Suppressor macrophage (primary cell): ENCODE measurements at regions not wholly inside any gene's neighbourhood (a gene's known extent, or its start where the extent isn't known, plus 50 kb on each side); places are given as distances from the start of the nearest gene placed in this dataset.

ENCODE experiments used
- DNase-seq, 4 experiments: peaks; one replicate each; pipeline ENCODE4 v3.0.0-alpha.2; 2020 to 2022

- no peak for DNase-seq
Observed at GRCh38 chr4:153974452-153974851, 185.6 kb upstream of the SFRP2 start.

- DNase-seq = no peak
Observed at GRCh38 chr4:153973942-153974341, 185.1 kb upstream of the SFRP2 start.

- no peak for DNase-seq
Observed at GRCh38 chr4:153971899-153972298, 183.0 kb upstream of the SFRP2 start.

GRCh38 chr4:153970169-153970568 lies 181.3 kb upstream of the SFRP2 start:
- no peak for DNase-seq

- no peak for DNase-seq
Observed at GRCh38 chr4:153969542-153969941, 180.7 kb upstream of the SFRP2 start.

- DNase-seq = no peak
Observed at GRCh38 chr4:153966641-153967040, 177.8 kb upstream of the SFRP2 start.

- no peak for DNase-seq
Observed at GRCh38 chr4:153963216-153963615, 174.3 kb upstream of the SFRP2 start.

GRCh38 chr4:153962311-153963039 lies 173.6 kb upstream of the SFRP2 start:
- DNase-seq = no peak

- no peak for DNase-seq
Observed at GRCh38 chr4:153955327-153955726, 166.4 kb upstream of the SFRP2 start.

- DNase-seq = no peak
Observed at GRCh38 chr4:153954654-153955053, 165.8 kb upstream of the SFRP2 start.

GRCh38 chr4:153950100-153950979 lies 161.5 kb upstream of the SFRP2 start:
- no peak for DNase-seq

- no peak for DNase-seq
Observed at GRCh38 chr4:153948041-153948440, 159.2 kb upstream of the SFRP2 start.

GRCh38 chr4:153947124-153947523 lies 158.2 kb upstream of the SFRP2 start:
- no peak for DNase-seq

- no peak for DNase-seq
Observed at GRCh38 chr4:153945704-153946103, 156.8 kb upstream of the SFRP2 start.

GRCh38 chr4:153943738-153944415 lies 155.0 kb upstream of the SFRP2 start:
- DNase-seq = no peak

- DNase-seq = no peak
Observed at GRCh38 chr4:153940916-153941315, 152.0 kb upstream of the SFRP2 start.

GRCh38 chr4:153939570-153939969 lies 150.7 kb upstream of the SFRP2 start:
- no peak for DNase-seq

GRCh38 chr4:153938994-153939393 lies 150.1 kb upstream of the SFRP2 start:
- no peak for DNase-seq

GRCh38 chr4:153937289-153937688 lies 148.4 kb upstream of the SFRP2 start:
- DNase-seq = no peak

GRCh38 chr4:153936121-153936520 lies 147.2 kb upstream of the SFRP2 start:
- DNase-seq = no peak

- DNase-seq = peak in 2 of 4 experiments; percentile 34
Observed at GRCh38 chr4:153934688-153935017, 145.8 kb upstream of the SFRP2 start.

GRCh38 chr4:153933915-153934687 lies 145.2 kb upstream of the SFRP2 start:
- DNase-seq = peak in 1 of 4 experiments; percentile 8

- no peak for DNase-seq
Observed at GRCh38 chr4:153931804-153932203, 142.9 kb upstream of the SFRP2 start.
